HG03108 (cell line): ENCODE measurements at regions not wholly inside any gene's neighbourhood (a gene's known extent, or its start where the extent isn't known, plus 50 kb on each side); places are given as distances from the start of the nearest gene placed in this dataset.

ENCODE experiments used
- ATAC-seq: cut with Tn5 transposase; IDR thresholded peaks from one replicate; pipeline ENCODE4 v1.9.1; 2021; ENCODE audit warnings: moderate library complexity; ENCODE audit not compliant: unreplicated experiment

GRCh38 chr20:19945732-19946670 lies 71.2 kb upstream of the NAA20 start:
- ATAC-seq = no peak

- peak; percentile 44 for ATAC-seq
Measured at GRCh38 chr20:19947611-19948264, 69.4 kb upstream of the NAA20 start.

- no peak for ATAC-seq
Measured at GRCh38 chr20:19949195-19949867, 67.8 kb upstream of the NAA20 start.

GRCh38 chr20:19950042-19950441 lies 67.1 kb upstream of the NAA20 start:
- no peak for ATAC-seq

GRCh38 chr20:19952392-19952791 lies 64.8 kb upstream of the NAA20 start:
- no peak for ATAC-seq

- no peak for ATAC-seq
Measured at GRCh38 chr20:19953606-19954005, 63.6 kb upstream of the NAA20 start.

GRCh38 chr20:19956976-19957375 lies 60.2 kb upstream of the NAA20 start:
- ATAC-seq = no peak

GRCh38 chr20:19958219-19958618 lies 58.9 kb upstream of the NAA20 start:
- no peak for ATAC-seq

GRCh38 chr20:19958928-19959327 lies 58.2 kb upstream of the NAA20 start:
- ATAC-seq = no peak

GRCh38 chr20:19960745-19961144 lies 56.4 kb upstream of the NAA20 start:
- no peak for ATAC-seq

GRCh38 chr20:19961293-19961692 lies 55.9 kb upstream of the NAA20 start:
- ATAC-seq = no peak

GRCh38 chr20:19962958-19963357 lies 54.2 kb upstream of the NAA20 start:
- ATAC-seq = no peak

- ATAC-seq = no peak
Measured at GRCh38 chr20:19964289-19965265, 52.6 kb upstream of the NAA20 start.

- no peak for ATAC-seq
Measured at GRCh38 chr20:19966840-19967239, 50.3 kb upstream of the NAA20 start.
